ENCODE measurements at regions not wholly inside any gene's neighbourhood (a gene's known extent, or its start where the extent isn't known, plus 50 kb on each side); places are given as distances from the start of the nearest gene placed in this dataset.

DNA sequence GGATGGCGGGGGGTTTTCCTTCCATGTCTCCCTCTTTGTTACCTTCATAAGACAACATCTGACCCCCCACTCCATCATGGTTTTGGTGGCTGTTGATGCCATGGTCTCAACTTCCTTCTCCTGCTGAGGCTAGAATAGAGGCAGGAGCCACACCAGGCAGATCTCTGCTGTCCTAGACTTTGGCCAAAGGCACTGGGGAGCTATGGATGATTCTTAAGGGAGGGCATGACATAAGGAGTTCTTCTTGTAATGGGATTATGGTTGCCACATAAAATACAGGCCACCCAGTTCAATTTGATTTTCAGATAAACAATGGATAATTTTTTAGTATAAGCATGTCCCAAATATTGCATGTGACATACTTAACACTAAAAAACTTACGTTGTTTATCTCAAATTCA, 52.2 kb upstream of the IER5L start:
- TF ChIP-seq, protein P1, sequence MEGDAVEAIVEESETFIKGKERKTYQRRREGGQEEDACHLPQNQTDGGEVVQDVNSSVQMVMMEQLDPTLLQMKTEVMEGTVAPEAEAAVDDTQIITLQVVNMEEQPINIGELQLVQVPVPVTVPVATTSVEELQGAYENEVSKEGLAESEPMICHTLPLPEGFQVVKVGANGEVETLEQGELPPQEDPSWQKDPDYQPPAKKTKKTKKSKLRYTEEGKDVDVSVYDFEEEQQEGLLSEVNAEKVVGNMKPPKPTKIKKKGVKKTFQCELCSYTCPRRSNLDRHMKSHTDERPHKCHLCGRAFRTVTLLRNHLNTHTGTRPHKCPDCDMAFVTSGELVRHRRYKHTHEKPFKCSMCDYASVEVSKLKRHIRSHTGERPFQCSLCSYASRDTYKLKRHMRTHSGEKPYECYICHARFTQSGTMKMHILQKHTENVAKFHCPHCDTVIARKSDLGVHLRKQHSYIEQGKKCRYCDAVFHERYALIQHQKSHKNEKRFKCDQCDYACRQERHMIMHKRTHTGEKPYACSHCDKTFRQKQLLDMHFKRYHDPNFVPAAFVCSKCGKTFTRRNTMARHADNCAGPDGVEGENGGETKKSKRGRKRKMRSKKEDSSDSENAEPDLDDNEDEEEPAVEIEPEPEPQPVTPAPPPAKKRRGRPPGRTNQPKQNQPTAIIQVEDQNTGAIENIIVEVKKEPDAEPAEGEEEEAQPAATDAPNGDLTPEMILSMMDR (conservative IDR thresholded peaks at IDR 0.05), result no peak
- TF ChIP-seq EZH2 (IDR thresholded peaks at IDR 0.05; ENCODE audit: low read depth), result no peak
